Nephron (organoid): ENCODE measurements at regions not wholly inside any gene's neighbourhood (a gene's known extent, or its start where the extent isn't known, plus 50 kb on each side); places are given as distances from the start of the nearest gene placed in this dataset.

ENCODE experiments used
- H3K27ac Mint-ChIP-seq, 3 experiments: 2 replicates each; pipeline ENCODE4 v1.8.0; 2020; ENCODE audit warnings: mixed read lengths in 3 of 3, mild to moderate bottlenecking in 2 of 3, moderate library complexity in 1 of 3
- H3K27me3 Mint-ChIP-seq: 2 replicates; pipeline ENCODE4 v1.8.0; 2021; ENCODE audit warnings: low read depth, mild to moderate bottlenecking, moderate library complexity, mixed read lengths
- H3K36me3 Mint-ChIP-seq: 2 replicates; pipeline ENCODE4 v1.8.0; 2020; ENCODE audit warnings: low read depth, mixed read lengths
- H3K4me1 Mint-ChIP-seq: 2 replicates; pipeline ENCODE4 v1.8.0; 2020; ENCODE audit warnings: mixed read lengths
- H3K4me3 Mint-ChIP-seq, 3 experiments: 2 replicates each; pipeline ENCODE4 v1.8.0; 2020; ENCODE audit warnings: mild to moderate bottlenecking in 3 of 3, mixed read lengths in 3 of 3, moderate library complexity in 2 of 3
- H3K9me3 Mint-ChIP-seq: 2 replicates; pipeline ENCODE4 v1.8.0; 2020; ENCODE audit warnings: mixed read lengths
- TF ChIP-seq, protein P1 (sequence below), 3 experiments: fragments of 200-600 bp; sonication (generic); IDR thresholded peaks; one replicate each; pipeline ENCODE4 v1.5.0; 2021; ENCODE audit warnings: antibody characterized with exemption in 3 of 3; ENCODE audit not compliant: unreplicated experiment in 3 of 3

DNA sequence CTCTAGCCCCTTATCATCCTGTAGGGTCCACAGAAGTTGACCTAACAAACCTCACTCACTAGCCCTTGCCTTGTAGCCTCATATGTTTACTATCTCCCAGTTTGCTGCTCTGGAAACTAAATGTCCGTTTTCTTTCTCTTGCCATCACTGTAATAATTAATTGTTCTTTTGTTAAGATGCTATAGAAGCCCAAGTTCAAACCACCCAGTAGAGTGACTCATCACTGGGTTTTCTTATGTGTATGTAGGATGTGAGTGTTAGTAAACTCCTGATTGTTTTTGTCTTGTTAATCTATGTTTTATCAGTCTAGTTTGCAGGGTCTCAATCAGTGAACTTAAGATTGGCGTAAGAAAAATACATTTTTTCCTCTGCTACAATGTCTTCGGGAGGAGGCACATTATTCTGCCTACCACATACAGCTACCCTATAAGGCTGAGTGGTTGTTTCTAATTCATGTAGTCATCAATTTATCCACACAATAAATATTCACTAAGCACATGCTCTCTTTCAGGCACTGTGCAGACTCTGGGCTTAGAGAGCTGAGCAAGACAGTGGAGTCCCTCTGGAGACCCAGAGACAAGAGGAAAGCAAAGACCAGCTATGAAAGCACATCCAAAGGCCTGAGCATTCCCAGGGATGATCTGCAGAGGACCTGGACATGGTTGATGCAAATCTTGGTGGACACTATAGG lies 474.1 kb upstream of the AKR1E2 start:
- H3K9me3 Mint-ChIP-seq: peaks cover 2% of the 10 kb centered on the region

GRCh38 chr10:4347397-4347796 lies 478.6 kb upstream of the AKR1E2 start:
- Mint-ChIP-seq H3K36me3 (no peaks in the 10 kb centered on the region), H3K27me3 (no peaks in the 10 kb centered on the region), H3K4me3 (no peak overlapping the region), H3K4me1 (peaks cover 43% of the 10 kb centered on the region), H3K9me3 (peaks cover 5% of the 10 kb centered on the region), H3K27ac (no peak overlapping the region)
- TF ChIP-seq, protein P1, sequence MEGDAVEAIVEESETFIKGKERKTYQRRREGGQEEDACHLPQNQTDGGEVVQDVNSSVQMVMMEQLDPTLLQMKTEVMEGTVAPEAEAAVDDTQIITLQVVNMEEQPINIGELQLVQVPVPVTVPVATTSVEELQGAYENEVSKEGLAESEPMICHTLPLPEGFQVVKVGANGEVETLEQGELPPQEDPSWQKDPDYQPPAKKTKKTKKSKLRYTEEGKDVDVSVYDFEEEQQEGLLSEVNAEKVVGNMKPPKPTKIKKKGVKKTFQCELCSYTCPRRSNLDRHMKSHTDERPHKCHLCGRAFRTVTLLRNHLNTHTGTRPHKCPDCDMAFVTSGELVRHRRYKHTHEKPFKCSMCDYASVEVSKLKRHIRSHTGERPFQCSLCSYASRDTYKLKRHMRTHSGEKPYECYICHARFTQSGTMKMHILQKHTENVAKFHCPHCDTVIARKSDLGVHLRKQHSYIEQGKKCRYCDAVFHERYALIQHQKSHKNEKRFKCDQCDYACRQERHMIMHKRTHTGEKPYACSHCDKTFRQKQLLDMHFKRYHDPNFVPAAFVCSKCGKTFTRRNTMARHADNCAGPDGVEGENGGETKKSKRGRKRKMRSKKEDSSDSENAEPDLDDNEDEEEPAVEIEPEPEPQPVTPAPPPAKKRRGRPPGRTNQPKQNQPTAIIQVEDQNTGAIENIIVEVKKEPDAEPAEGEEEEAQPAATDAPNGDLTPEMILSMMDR (IDR thresholded peaks at IDR 0.05; ENCODE audit: unreplicated experiment in 3 of 3): no peak

More for the DNA sequence above, 474.1 kb upstream of the AKR1E2 start:
- no peak overlapping the region for H3K4me3 Mint-ChIP-seq
- TF ChIP-seq, protein P1 (IDR thresholded peaks at IDR 0.05; ENCODE audit: unreplicated experiment in 3 of 3): no peak
- no peaks in the 10 kb centered on the region for H3K27me3 Mint-ChIP-seq
- no peaks in the 10 kb centered on the region for H3K36me3 Mint-ChIP-seq
- H3K27ac Mint-ChIP-seq: peak overlapping the region in 2 of 3 experiments; percentile 35 to 69
- peaks cover 28% of the 10 kb centered on the region for H3K4me1 Mint-ChIP-seq

GRCh38 chr10:4345877-4346646 lies 479.9 kb upstream of the AKR1E2 start:
- H3K27ac Mint-ChIP-seq: peak overlapping the region in 2 of 3 experiments; percentile 92
- peaks cover 32% of the 10 kb centered on the region for H3K4me1 Mint-ChIP-seq
- TF ChIP-seq, protein P1 (IDR thresholded peaks at IDR 0.05; ENCODE audit: unreplicated experiment in 3 of 3): no peak
- no peaks in the 10 kb centered on the region for H3K27me3 Mint-ChIP-seq
- peaks cover 5% of the 10 kb centered on the region for H3K9me3 Mint-ChIP-seq
- H3K36me3 Mint-ChIP-seq: no peaks in the 10 kb centered on the region
- H3K4me3 Mint-ChIP-seq: no peak overlapping the region

DNA sequence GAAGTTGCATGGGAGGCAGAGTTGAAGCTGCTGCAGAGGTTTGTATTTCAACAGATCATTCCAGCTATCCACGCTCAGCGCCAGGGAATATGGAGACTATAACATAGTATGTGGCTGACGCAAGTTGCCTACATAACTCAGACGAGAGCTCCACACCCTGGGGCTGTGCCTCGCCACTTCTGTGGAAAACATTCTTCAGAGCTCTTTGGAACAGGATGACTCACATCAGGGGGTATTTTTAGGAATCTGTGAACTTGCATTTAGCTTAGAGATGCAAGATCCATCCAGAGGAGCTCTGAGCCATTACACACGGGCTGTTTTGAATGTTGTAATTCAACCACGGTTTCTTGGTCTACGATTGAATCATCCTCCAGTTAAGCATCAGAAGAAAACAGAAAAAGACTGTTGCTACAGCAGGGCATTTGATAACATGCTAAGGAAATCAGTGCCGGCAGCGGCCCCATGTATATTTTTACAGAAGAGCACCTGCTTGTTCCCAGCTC lies 481.5 kb upstream of the AKR1E2 start:
- peak overlapping the region in 2 of 3 experiments; percentile 50 to 92 for H3K27ac Mint-ChIP-seq
- peaks cover 32% of the 10 kb centered on the region for H3K4me1 Mint-ChIP-seq
- TF ChIP-seq, protein P1 (IDR thresholded peaks at IDR 0.05; ENCODE audit: unreplicated experiment in 3 of 3): no peak
- no peak overlapping the region for H3K4me3 Mint-ChIP-seq
- H3K9me3 Mint-ChIP-seq: peaks cover 3% of the 10 kb centered on the region
- H3K36me3 Mint-ChIP-seq: no peaks in the 10 kb centered on the region
- H3K27me3 Mint-ChIP-seq: no peaks in the 10 kb centered on the region

DNA sequence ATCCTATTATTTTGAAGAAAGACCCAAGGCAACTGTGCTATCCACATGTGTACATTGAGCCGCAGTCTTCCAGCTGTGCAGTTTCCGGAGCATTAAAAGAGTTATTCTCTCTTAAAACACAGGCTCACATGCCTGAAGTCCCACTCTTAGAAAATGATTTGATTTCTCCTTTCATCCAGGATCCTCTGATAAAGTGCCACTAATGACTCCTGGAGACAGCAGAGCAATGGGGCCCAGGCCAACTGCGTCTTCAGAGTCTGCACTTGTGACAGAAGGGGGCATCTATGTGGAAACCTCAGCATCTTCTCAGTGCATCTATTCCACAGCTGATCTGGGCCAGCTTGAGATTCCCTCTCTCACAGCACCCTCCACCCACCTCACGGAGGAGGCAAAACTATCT lies 482.1 kb upstream of the AKR1E2 start:
- Mint-ChIP-seq H3K4me3 (peak overlapping the region in 1 of 3 experiments; percentile 12), H3K27ac (peak overlapping the region; percentile 33 to 92 (median 50)), H3K9me3 (peaks cover 3% of the 10 kb centered on the region), H3K36me3 (no peaks in the 10 kb centered on the region), H3K4me1 (peaks cover 32% of the 10 kb centered on the region), H3K27me3 (no peaks in the 10 kb centered on the region)
- TF ChIP-seq, protein P1 (IDR thresholded peaks at IDR 0.05; ENCODE audit: unreplicated experiment in 3 of 3): no peak
